Bronchial epithelial cell (primary cell): ENCODE measurements at regions not wholly inside any gene's neighbourhood (a gene's known extent, or its start where the extent isn't known, plus 50 kb on each side); places are given as distances from the start of the nearest gene placed in this dataset.
"Not testable (repeated sequence)": the region's sequence is repeated elsewhere in the genome, so short reads cannot be mapped to it uniquely, and the experiment has no call there.

Experiments used
- DNase-seq: peaks from one replicate; pipeline ENCODE4 v3.0.0-alpha.2; 2010; ENCODE audit warnings: low read depth
- FAIRE-seq: peaks from 2 replicates; lab custom pipeline; 2011; peaks lifted over from hg19 to GRCh38; lab: Jason Lieb, UNC
- H3K27me3 ChIP-seq: 2 replicates; pipeline ENCODE4 v1.5.1; 2011; ENCODE audit warnings: low read length; ENCODE audit not compliant: control insufficient read depth, insufficient read depth
- H3K36me3 ChIP-seq: 2 replicates; pipeline ENCODE4 v1.5.1; 2011; ENCODE audit warnings: low read length; ENCODE audit not compliant: control insufficient read depth, insufficient read depth
- H3K4me3 ChIP-seq: 2 replicates; pipeline ENCODE4 v1.5.1; 2011; ENCODE audit warnings: mild to moderate bottlenecking, low read depth, low read length, control low read depth

DNA sequence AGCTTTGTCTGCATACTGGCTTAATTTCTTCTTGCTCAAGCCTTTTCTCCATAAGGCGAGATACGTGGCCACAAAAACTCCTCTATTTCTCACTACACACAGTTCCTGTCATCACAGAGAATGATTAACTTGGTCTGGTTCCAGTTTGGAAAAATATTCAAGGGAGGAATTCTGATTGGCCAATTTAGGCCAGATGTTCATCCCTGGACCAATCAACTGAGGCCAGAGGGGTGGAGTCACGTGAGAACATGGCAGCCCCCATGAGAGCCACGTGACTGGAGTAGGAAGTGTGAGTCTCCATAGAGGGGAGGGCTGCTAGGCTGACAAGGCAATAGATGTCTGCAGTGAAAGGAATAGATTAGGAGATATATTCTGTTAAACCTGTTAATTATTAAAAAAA, 200.0 kb downstream of the OTOP1 start:
- FAIRE-seq, H3K27me3 ChIP-seq, H3K4me3 ChIP-seq, DNase-seq, H3K36me3 ChIP-seq: not testable (repeated sequence)

DNA sequence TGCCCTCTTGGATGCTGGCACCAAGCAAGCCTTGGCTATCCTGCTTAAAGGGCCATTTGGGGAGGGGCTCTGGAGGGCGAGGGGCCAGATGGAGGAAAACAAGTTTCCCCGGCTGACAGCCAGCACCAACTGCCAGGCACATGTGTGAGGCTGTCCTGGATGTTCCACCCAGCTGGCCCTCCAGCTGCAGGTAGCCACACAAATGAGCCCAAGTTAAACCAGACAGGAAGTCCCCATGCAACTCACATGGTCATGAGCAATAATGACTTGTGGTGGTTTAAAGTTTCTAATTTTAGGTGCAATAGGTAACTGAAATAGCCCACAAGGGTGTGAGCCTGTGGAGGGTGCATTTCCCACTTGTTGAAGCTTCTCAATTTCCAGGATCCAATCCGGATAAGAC, 198.0 kb downstream of the OTOP1 start:
- H3K27me3 ChIP-seq, DNase-seq, H3K4me3 ChIP-seq, FAIRE-seq, H3K36me3 ChIP-seq: not testable (repeated sequence)

DNA sequence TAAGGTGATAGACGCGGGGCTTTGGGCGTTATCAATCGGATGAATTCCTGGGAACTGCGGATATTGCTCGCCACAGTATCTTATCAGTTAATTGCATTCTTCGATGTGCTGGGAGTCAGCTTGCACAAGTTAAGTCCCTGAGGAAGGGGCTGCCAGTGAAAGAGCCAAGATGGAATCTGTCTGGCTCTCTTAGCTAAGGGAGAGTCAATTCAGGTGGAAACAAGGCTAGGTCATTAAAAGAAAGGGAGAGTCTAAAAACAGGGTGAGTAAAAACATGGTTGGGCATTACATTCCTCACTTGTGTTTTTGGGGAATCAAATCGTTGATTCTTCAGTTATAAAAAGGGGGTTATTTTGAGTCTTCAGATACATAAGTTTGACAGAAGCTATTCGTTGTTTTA, 196.2 kb downstream of the OTOP1 start:
- H3K27me3 ChIP-seq, FAIRE-seq, H3K4me3 ChIP-seq, DNase-seq, H3K36me3 ChIP-seq: not testable (repeated sequence)

DNA sequence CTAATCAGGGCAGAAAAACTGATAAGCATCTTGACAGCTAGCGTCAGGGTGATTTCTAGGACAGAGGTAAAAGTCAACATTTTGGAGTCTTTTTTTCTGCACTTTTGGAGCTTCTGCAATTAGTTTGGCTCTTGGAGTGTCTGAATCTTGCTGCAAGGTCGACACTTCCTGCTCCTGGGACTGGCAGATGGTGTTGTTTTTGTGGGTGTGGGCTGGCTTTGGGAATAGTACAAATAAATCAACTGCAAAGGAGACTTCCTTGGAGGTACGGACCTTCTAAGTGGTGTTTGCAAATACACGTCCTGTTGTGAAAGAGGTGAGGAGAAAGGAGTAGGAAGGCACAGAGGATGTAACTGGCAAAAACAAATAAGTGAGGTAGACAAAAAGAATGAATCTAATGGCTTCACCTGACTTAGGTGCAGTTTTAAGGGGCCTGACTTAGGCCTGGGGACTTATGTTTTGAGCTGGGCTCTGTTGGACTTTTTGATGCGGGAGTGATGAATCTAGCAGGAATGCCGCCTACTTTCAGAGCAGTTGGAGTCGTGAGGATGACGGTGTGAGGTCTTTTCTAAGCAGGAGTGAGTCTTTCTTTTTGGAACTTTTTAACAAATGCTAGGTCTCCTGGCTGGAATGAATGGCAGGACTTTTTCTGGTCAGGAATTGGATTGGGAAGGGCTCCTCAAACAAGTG, 195.1 kb downstream of the OTOP1 start:
- FAIRE-seq = not testable (repeated sequence)

DNA sequence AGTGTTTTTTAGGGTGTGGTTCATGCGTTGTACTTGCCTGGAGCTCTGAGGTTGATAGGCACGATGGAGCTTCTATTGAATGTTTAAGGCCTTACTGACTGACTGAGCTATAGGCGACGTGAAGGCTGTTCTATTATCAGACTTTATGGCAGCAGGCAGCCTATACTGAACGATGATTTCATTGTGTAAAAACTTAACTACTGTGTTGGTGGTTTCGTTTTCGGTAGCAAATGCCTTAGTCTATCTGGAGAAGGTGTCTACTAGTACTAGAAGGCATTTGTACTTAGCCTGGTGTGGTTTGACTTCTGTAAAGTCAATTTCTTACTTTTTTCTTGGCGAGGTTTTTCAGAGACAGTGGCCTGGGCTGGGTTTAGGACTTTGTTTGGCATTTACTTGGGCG, 194.4 kb downstream of the OTOP1 start:
- not testable (repeated sequence) for DNase-seq, FAIRE-seq, H3K4me3 ChIP-seq, H3K27me3 ChIP-seq, H3K36me3 ChIP-seq

More for the DNA sequence above, 195.1 kb downstream of the OTOP1 start:
- not testable (repeated sequence) for H3K27me3 ChIP-seq, H3K36me3 ChIP-seq, H3K4me3 ChIP-seq, DNase-seq

DNA sequence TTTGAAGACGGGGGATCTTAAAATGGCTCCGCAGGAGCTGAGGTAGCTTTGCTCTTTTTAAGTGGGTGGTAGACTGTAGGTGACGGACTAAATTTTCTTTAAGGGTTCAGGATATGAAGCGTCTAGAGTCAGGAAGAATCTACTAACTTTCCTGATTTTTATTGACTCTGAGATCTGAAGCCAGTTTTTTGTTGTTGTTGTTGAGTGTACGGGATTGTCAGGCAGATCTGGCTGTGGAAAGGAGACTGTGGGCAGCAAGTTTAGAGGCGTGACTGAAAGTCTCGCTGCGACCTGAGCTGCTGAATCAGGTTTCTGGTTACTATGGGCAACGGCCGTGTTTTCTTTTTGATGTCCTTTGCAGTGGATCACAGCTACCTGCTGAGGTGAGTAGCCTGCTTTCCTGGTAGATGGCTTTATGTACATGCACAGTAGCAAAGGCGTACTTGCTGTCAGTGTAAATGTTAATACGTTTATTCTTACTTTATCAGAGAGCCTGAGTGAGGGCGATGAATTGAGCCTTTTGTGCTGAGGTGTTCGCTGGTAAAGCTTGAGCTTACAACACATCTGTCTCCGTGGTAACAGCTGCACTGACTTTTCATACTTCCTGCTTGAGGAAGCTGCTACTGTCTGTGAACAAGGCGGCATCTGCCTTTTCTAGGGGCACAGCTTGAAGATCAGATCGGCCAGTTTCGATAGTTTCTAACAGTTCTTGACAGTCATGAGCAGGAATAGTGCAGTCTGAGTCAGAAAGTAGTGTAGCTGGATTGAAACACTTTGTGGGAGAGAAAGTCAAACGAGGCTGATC, 193.7 kb downstream of the OTOP1 start:
- not testable (repeated sequence) for H3K36me3 ChIP-seq, H3K4me3 ChIP-seq
- DNase-seq = peak; percentile 1

DNA sequence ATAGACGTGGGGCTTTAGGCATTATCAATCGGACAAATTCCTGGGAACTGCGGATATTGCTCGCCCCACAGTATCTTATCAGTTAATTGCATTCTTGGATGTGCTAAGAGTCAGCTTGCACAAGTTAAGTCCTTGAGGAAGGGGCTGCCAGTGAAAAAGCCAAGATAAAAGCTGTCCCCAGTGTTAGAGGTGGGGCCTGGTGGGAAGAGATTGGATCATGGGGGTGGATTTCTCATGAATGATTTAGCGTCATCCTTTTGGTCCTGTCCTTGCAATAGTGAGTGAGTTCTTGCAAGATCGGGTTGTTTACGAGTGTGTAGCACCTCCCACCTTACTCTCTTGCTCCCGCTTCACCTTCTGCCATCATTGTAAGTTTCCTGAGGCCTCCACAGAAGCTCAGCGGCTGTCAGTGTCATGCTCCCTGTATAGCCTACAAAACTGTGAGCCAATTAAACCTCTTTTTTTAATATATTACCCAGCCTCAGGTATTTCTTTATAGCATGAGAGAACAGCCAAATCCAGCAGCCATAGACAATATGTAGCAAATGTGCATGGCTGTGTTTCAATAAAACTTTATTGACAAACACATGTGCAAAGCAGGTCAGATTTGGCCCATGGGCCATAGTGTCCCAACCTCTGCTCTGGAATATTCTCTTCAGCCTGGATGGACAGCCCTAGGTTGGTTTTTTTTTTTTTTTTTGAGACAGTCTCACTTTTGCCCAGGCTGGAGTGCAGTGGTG, 189.2 kb downstream of the OTOP1 start:
- DNase-seq, H3K27me3 ChIP-seq, H3K4me3 ChIP-seq, FAIRE-seq, H3K36me3 ChIP-seq: not testable (repeated sequence)

More for the DNA sequence above, 193.7 kb downstream of the OTOP1 start:
- FAIRE-seq, H3K27me3 ChIP-seq: not testable (repeated sequence)

DNA sequence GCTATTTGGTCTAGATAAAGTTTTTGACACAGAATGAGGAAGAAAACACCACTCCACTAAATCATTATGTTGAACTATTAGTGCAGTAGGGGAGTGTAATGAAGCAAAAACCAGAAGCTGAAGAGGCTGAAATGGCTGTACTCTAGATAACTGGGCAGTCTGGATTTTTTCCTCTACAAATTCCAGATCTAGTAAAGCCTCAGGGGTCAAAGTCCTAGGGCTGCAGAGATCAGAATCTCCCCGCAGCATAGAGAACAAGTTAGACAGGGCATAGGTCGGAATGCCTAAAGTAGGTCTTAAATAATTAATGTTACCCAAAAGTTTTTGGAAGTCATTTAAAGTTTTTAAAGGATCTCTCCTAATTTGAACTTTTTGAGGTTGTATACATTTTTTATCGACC, 180.9 kb downstream of the OTOP1 start:
- not testable (repeated sequence) for FAIRE-seq, H3K4me3 ChIP-seq, H3K27me3 ChIP-seq, H3K36me3 ChIP-seq, DNase-seq

DNA sequence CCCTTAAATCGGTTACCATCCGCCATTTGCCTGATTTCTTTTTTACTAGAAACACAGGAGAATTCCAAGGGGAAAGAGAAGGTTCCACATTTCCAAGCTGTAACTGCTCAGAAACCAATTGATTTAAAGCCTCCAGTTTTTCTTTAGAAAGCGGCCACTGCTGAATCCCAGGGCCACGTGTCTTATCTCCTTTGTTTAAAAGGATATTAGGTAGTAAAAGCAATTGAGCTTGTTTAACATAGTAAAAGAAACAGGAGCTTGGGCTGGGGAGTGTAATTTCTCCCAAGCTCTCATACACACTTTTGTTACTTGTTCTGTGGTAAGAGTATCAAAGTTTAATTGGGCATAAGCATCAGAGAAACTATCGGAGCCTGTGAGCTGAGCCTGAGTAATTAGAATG, 180.0 kb downstream of the OTOP1 start:
- DNase-seq, H3K27me3 ChIP-seq, FAIRE-seq, H3K36me3 ChIP-seq, H3K4me3 ChIP-seq: not testable (repeated sequence)

DNA sequence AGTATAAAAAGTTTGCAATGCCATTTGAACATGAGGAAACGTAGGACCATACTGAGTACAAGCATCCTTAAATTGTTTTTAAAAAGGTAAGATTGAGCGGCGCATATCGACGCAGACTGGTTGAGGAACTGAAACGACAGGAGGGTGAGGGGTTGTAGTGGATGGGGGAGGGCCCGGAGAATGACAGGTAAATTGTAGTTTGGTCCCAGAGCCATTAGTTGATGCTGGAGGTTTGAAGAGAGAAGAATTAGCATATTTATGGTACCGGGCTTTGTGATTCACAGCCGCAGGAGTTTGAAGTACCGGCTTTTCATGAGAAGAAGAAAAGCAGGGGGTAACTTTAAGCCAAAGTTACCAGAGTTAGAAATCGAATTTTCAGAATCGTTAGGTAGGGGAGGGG, 179.5 kb downstream of the OTOP1 start:
- H3K27me3 ChIP-seq, H3K36me3 ChIP-seq, FAIRE-seq, H3K4me3 ChIP-seq, DNase-seq: not testable (repeated sequence)

DNA sequence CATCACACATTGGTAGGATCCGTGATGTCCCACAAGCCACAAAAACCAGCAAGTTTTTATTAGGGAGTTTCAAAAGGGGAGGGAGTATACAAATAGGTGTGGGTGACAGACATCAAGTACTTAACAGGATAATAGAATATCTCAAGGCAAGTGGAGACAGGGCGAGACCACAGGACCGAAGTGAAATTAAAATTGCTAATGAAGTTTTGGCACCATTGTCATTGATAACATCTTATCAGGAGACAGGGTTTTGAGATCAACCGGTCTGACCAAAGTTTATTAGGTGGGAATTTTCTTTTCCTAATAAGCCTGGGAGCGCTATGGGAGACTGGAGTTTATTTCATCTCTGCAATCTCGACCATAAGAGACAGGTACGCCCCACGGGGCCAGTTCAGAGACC, 178.5 kb downstream of the OTOP1 start:
- H3K27me3 ChIP-seq, H3K4me3 ChIP-seq, FAIRE-seq, DNase-seq, H3K36me3 ChIP-seq: not testable (repeated sequence)

DNA sequence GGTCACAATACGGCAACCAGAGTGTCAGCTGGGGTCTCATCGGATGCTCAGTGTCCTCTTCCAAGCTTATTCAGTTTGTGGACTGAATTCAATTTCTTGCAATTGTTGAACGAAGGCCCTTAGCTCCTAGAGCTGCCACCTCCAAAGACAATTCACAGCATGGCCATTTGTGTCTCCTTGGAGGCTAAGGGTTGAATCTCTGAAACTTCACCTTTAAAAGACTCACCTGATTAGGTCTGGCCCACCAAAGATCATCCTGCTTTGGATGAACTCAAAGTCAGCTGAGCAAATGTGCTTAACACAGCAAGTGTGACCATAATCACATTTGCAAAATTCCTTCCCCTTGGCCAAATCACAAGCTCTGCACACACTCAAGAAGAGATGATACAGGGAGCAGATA, 175.9 kb downstream of the OTOP1 start:
- not testable (repeated sequence) for H3K4me3 ChIP-seq, DNase-seq, FAIRE-seq, H3K36me3 ChIP-seq, H3K27me3 ChIP-seq

DNA sequence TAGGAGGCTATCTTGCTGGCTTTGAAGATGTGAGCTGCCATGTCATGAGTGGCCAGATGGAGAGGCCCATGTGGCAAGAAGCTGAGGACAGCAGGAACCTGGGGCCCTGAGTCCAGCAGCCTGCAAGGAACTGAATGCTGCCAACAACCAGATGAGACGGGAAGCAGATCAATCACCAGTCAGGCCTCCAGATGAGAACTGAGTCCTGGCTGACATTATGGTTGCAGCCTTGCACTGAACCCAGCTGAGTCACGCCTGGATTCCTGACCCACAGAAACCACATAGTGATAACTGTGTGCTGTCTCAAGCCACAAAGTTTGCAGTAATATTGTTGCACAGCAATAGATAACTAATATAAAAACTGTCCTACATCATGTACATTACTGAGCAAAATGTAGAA, 173.8 kb downstream of the OTOP1 start:
- FAIRE-seq, DNase-seq, H3K27me3 ChIP-seq, H3K36me3 ChIP-seq, H3K4me3 ChIP-seq: not testable (repeated sequence)

DNA sequence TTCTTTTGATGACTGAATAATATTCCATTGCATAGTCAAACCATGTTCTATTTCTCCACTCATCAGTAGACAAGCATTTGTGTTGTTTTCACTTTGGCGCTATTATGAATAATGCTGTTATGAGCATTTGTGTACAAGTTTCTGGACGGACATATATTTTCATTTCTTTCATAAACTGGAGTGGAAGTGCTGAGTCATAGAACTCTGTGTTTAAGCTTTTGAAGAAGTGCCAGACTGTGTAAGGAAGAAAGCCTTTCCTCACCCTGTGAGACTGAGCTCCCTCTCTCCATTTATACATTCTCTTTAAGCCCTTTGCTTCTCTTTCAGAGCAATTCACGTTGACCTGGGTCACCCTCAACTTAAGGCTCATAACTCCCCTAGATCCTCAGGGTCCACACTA, 169.5 kb downstream of the OTOP1 start:
- not testable (repeated sequence) for H3K36me3 ChIP-seq, FAIRE-seq

More for the DNA sequence above, 169.5 kb downstream of the OTOP1 start:
- DNase-seq, H3K4me3 ChIP-seq, H3K27me3 ChIP-seq: not testable (repeated sequence)
